ENCODE measurements at regions not wholly inside any gene's neighbourhood (a gene's known extent, or its start where the extent isn't known, plus 50 kb on each side); places are given as distances from the start of the nearest gene placed in this dataset.
"Not testable (repeated sequence)": the region's sequence is repeated elsewhere in the genome, so short reads cannot be mapped to it uniquely, and the experiment has no call there.

DNA sequence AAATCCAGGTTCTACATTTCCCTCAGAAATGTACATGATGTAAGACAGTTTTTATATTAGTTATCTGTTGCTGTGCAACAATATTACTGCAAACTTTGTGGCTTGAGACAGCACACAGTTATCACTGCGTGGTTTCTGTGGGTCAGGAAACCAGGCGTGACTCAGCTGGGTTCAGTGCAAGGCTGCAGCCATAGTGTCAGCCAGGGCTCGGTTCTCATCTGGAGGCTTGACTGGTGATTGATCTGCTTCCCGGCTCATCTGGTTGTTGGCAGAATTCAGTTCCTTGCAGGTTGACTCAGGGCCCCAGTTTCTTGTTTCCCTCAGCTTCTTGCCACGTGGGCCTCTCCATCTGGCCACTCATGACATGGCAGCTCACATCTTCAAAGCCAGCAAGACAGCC lies 146.8 kb upstream of the ROPN1B start:
- not testable (repeated sequence) for DNase-seq (ENCODE audit: low spot score)

- DNase-seq (ENCODE audit: low spot score): not testable (repeated sequence)
Observed at GRCh38 chr3:125831005-125831750, 137.8 kb upstream of the ROPN1B start.

GRCh38 chr3:125835562-125835961 lies 133.4 kb upstream of the ROPN1B start:
- not testable (repeated sequence) for DNase-seq (ENCODE audit: low spot score)

DNA sequence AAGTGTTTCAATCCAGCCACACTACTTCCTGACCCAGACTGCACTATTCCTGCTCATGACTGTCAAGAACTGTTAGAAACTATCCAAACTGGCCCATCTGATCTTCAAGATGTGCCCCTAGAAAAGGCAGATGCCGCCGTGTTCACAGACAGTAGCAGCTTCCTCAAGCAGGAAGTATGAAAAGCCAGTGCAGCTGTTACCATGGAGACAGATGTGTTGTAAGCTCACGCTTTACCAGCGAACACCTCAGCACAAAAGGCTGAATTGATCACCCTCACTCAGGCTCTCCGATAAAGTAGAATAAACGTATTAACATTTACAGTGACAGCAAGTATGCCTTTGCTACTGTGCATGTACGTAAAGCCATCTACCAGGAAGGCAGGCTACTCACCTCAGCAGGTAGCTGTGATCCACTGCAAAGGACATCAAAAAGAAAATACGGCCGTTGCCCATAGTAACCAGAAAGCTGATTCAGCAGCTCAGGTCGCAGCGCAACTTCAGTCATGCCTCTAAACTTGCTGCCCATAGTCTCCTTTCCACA lies 132.9 kb upstream of the ROPN1B start:
- peak; percentile 10 for DNase-seq (ENCODE audit: low spot score)

GRCh38 chr3:125836786-125837185 lies 132.2 kb upstream of the ROPN1B start:
- DNase-seq (ENCODE audit: low spot score): not testable (repeated sequence)

GRCh38 chr3:125838857-125839256 lies 130.1 kb upstream of the ROPN1B start:
- DNase-seq (ENCODE audit: low spot score): not testable (repeated sequence)

GRCh38 chr3:125840465-125840864 lies 128.5 kb upstream of the ROPN1B start:
- DNase-seq (ENCODE audit: low spot score): not testable (repeated sequence)

DNA sequence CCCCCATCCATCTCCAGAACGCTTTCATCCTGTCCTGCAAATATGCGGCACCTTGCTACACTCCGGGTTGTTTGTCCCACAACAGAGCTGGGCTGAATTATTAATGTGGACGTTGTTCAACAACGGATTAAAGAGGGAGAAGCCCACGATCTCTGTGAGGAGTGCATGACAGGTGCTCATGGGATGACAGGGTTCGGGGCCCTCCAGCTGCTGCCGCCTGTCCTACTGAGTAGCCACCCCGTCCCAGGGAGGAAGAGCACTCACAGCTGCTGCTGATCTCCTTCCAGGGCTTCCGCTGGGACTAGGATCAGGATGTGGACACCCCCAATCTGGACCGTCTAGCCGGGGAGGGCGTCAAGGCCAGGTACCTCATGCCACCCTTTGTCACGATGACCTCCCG lies 121.0 kb upstream of the ROPN1B start:
- DNase-seq (ENCODE audit: low spot score): not testable (repeated sequence)

GRCh38 chr3:125855006-125855405 lies 114.0 kb upstream of the ROPN1B start:
- not testable (repeated sequence) for DNase-seq (ENCODE audit: low spot score)

GRCh38 chr3:125860547-125860946 lies 108.4 kb upstream of the ROPN1B start:
- not testable (repeated sequence) for DNase-seq (ENCODE audit: low spot score)

GRCh38 chr3:125862841-125863254 lies 106.1 kb upstream of the ROPN1B start:
- not testable (repeated sequence) for DNase-seq (ENCODE audit: low spot score)

DNA sequence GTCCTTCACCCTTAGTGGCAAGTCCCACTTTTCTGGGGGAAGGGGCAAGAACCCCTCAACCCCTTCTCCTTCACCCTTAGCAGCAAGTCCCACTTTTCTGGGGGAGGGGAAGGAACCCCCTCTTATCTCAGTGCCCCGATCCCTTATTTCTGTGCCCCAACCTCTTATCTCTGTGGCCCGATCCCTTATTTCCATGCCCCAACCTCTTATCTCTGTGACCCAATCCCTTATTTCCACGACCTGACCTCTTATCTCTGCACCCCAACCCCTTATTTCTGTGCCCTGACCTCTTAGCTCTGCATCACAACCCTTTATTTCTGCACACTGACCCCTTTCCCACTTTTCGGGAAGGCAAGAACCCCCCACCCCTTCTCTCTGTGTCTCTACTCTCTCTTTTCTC lies 104.4 kb upstream of the ROPN1B start:
- not testable (repeated sequence) for DNase-seq (ENCODE audit: low spot score)

- not testable (repeated sequence) for DNase-seq (ENCODE audit: low spot score)
Observed at GRCh38 chr3:125886006-125886405, 83.0 kb upstream of the ROPN1B start.

GRCh38 chr3:125899181-125899580 lies 69.8 kb upstream of the ROPN1B start:
- not testable (repeated sequence) for DNase-seq (ENCODE audit: low spot score)

DNA sequence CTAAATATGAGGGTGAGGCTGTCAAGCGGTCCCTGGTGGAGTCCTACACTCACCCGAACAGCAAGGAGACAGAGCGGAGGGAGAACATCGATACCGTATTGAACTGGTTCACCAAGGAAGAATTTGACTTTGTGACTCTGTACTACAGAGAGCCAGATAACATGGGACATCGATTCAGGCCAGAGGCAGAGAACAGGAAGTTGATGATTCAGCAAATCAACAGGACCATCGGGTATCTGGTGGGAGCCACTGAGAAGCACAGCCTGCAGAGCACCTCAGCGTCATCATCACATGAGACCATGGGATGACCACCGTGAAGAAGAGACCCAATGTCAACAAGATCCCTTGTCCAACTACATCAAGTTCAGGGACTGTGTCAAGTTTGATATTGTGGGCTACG lies 67.5 kb upstream of the ROPN1B start:
- not testable (repeated sequence) for DNase-seq (ENCODE audit: low spot score)

DNA sequence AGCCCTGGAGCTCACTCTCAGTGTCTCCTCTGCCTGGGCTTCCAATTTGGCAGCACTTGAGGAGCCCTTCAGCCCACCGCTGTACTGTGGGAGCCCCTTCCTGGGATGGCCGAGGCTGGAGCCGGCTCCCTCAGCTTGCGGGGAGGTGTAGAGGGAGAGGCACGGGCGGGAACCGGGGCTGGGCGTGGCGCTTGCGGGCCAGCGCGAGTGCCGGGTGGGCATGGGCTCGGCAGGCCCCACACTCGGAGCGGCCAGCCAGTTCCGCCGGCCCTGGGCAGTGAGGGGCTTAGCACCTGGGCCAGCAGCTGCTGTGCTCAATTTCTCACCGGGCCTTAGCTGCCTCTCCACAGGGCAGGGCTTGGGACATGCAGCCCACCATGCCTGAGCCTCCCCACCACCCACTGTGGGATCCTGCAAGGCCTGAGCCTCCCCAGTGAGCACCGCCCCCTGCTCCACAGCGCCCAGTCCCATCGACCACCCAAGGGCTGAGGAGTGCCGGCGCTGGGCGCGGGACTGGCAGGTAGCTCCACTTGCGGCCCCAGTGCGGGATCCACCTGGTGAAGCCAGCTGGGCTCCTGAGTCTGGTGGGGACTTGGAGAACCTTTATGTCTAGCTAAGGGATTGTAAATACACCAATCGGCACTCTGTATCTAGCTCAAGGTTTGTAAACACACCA lies 65.1 kb upstream of the ROPN1B start:
- not testable (repeated sequence) for DNase-seq (ENCODE audit: low spot score)

- DNase-seq (ENCODE audit: low spot score): not testable (repeated sequence)
Observed at GRCh38 chr3:125907279-125907678, 61.7 kb upstream of the ROPN1B start.

DNA sequence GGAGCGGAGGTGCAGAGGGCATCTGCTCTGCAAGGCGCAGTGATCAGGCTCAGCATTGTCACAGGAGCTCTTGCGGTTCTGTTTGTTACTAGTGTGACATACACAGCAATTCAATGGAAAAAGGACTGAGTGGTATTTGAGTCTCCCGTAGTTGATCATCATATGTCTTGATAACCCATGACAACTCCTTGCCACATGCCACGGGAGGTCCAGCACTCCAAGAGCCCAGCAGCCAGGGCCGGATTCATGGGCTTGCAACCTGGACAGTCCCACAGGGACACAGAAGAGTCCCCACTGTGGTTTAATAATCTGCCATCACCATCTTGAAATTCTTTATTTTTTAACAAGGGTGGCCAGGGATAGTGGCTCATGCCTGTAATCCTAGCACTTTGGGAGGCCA lies 58.1 kb upstream of the ROPN1B start:
- DNase-seq (ENCODE audit: low spot score): not testable (repeated sequence)

- DNase-seq (ENCODE audit: low spot score): peak; percentile 6
Observed at GRCh38 chr3:125914608-125915436, 54.2 kb upstream of the ROPN1B start.

DNA sequence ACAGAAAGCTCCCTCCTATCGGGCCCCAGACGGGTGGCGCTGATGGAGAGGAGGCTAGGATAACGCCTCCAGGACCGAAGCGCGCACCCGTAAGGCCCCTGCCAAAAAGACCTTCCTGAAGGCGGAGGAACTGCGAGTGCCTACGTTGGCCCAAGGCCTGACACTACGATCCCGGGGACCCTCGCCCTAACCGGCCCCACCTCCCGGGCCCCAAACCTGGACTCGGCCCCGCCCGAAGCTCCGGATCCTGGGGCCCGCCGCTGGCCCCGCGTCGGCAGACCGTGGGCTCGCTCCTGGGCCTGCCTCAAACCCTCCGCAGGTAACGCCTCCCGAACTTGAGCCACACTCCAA lies 53.6 kb upstream of the ROPN1B start:
- DNase-seq (ENCODE audit: low spot score): peak; percentile 16

DNA sequence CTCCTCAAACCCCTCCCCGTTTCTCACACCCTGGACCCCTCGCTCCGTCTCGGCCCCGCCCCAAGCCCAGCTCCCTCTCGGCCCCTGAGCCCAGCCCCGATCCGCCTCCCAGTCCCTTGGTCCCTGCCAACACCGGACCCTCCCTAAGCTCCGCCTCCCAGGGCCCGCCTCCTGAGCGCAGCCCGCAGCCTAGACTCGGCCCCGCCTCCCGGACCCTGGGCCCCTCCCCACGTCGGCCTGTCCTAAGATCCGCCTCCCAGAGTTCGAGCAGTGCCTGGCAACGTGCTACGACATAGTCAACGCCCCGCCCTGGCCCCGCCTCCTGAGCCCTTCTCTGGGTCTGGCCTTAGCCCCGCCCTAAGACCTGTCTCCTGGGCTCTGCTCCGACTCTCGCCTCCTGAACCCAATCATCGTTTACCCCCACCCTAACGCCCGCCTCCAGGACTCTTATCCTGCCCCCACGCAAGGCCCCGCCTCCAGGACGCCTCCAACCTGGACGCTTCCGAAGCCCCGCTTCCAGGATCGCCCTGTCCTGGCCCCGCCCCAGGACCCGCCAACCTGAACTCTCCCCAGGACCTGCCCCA lies 53.1 kb upstream of the ROPN1B start:
- DNase-seq (ENCODE audit: low spot score): peak; percentile 97

Measured in hematopoietic multipotent progenitor cell treated with erythropoietin and hydrocortisone succinate and interleukin-3 and kit ligand, for 15 days (in vitro differentiated cells).